ENCODE measurements at regions not wholly inside any gene's neighbourhood (a gene's known extent, or its start where the extent isn't known, plus 50 kb on each side); places are given as distances from the start of the nearest gene placed in this dataset.

DNA sequence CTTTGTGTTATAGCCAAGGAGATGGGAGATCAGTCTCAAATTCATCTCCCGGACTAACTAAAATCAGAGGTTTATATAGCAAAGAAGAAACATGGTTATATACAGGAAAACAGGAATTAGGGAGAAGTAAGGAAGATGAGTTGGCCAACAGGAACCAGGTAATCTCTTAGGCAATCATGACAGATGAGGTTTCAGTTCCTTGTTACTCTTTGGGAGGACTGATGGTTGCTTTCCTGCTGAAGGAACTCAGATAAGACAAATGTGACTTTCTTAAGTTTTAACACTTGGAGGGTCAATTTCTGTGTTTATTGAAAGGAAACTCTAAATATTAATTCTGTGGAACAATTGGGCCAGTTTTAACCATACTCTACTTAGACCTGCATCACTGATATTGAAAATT is 1072.0 kb upstream of the CNTN5 start:
- no peak for TF ChIP-seq SREBF2 (CRISPR knock-in tag; IDR thresholded peaks at IDR 0.05)
- TF ChIP-seq, protein P1, sequence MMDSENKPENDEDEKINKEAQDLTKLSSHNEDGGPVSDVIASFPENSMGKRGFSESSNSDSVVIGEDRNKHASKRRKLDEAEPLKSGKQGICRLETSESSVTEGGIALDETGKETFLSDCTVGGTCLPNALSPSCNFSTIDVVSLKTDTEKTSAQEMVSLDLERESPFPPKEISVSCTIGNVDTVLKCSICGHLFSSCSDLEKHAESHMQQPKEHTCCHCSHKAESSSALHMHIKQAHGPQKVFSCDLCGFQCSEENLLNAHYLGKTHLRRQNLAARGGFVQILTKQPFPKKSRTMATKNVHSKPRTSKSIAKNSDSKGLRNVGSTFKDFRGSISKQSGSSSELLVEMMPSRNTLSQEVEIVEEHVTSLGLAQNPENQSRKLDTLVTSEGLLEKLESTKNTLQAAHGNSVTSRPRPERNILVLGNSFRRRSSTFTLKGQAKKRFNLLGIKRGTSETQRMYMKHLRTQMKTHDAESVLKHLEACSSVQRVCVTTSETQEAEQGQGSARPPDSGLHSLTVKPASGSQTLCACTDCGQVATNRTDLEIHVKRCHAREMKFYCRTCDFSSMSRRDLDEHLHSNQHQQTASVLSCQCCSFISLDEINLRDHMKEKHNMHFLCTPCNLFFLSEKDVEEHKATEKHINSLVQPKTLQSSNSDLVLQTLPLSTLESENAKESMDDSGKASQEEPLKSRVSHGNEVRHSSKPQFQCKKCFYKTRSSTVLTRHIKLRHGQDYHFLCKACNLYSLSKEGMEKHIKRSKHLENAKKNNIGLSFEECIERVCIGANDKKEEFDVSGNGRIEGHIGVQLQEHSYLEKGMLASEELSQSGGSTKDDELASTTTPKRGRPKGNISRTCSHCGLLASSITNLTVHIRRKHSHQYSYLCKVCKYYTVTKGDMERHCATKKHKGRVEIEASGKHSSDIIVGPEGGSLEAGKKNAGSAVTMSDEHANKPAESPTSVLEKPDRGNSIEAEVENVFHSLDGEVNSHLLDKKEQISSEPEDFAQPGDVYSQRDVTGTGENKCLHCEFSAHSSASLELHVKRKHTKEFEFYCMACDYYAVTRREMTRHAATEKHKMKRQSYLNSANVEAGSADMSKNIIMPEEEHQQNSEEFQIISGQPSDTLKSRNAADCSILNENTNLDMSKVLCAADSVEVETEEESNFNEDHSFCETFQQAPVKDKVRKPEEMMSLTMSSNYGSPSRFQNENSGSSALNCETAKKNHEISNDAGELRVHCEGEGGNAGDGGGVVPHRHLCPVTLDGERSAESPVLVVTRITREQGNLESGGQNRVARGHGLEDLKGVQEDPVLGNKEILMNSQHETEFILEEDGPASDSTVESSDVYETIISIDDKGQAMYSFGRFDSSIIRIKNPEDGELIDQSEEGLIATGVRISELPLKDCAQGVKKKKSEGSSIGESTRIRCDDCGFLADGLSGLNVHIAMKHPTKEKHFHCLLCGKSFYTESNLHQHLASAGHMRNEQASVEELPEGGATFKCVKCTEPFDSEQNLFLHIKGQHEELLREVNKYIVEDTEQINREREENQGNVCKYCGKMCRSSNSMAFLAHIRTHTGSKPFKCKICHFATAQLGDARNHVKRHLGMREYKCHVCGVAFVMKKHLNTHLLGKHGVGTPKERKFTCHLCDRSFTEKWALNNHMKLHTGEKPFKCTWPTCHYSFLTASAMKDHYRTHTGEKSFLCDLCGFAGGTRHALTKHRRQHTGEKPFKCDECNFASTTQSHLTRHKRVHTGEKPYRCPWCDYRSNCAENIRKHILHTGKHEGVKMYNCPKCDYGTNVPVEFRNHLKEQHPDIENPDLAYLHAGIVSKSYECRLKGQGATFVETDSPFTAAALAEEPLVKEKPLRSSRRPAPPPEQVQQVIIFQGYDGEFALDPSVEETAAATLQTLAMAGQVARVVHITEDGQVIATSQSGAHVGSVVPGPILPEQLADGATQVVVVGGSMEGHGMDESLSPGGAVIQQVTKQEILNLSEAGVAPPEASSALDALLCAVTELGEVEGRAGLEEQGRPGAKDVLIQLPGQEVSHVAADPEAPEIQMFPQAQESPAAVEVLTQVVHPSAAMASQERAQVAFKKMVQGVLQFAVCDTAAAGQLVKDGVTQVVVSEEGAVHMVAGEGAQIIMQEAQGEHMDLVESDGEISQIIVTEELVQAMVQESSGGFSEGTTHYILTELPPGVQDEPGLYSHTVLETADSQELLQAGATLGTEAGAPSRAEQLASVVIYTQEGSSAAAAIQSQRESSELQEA (IDR thresholded peaks at IDR 0.05; ENCODE audit: low read depth) = no peak
- no peak for TF ChIP-seq MCM7 (IDR thresholded peaks at IDR 0.05)
- no peak for TF ChIP-seq ZFP91 (CRISPR knock-in tag; IDR thresholded peaks at IDR 0.05)
- TF ChIP-seq, protein P2, sequence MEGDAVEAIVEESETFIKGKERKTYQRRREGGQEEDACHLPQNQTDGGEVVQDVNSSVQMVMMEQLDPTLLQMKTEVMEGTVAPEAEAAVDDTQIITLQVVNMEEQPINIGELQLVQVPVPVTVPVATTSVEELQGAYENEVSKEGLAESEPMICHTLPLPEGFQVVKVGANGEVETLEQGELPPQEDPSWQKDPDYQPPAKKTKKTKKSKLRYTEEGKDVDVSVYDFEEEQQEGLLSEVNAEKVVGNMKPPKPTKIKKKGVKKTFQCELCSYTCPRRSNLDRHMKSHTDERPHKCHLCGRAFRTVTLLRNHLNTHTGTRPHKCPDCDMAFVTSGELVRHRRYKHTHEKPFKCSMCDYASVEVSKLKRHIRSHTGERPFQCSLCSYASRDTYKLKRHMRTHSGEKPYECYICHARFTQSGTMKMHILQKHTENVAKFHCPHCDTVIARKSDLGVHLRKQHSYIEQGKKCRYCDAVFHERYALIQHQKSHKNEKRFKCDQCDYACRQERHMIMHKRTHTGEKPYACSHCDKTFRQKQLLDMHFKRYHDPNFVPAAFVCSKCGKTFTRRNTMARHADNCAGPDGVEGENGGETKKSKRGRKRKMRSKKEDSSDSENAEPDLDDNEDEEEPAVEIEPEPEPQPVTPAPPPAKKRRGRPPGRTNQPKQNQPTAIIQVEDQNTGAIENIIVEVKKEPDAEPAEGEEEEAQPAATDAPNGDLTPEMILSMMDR (IDR thresholded peaks at IDR 0.05 in 2 of 3, conservative IDR thresholded peaks at IDR 0.05 in 1 of 3; ENCODE audit: insufficient read depth in 2 of 3, low read depth in 1 of 3, low read length in 3 of 3) = no peak
- TF ChIP-seq, protein P3, sequence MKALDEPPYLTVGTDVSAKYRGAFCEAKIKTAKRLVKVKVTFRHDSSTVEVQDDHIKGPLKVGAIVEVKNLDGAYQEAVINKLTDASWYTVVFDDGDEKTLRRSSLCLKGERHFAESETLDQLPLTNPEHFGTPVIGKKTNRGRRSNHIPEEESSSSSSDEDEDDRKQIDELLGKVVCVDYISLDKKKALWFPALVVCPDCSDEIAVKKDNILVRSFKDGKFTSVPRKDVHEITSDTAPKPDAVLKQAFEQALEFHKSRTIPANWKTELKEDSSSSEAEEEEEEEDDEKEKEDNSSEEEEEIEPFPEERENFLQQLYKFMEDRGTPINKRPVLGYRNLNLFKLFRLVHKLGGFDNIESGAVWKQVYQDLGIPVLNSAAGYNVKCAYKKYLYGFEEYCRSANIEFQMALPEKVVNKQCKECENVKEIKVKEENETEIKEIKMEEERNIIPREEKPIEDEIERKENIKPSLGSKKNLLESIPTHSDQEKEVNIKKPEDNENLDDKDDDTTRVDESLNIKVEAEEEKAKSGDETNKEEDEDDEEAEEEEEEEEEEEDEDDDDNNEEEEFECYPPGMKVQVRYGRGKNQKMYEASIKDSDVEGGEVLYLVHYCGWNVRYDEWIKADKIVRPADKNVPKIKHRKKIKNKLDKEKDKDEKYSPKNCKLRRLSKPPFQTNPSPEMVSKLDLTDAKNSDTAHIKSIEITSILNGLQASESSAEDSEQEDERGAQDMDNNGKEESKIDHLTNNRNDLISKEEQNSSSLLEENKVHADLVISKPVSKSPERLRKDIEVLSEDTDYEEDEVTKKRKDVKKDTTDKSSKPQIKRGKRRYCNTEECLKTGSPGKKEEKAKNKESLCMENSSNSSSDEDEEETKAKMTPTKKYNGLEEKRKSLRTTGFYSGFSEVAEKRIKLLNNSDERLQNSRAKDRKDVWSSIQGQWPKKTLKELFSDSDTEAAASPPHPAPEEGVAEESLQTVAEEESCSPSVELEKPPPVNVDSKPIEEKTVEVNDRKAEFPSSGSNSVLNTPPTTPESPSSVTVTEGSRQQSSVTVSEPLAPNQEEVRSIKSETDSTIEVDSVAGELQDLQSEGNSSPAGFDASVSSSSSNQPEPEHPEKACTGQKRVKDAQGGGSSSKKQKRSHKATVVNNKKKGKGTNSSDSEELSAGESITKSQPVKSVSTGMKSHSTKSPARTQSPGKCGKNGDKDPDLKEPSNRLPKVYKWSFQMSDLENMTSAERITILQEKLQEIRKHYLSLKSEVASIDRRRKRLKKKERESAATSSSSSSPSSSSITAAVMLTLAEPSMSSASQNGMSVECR (CRISPR knock-in tag; IDR thresholded peaks at IDR 0.05) = no peak
- no peak for TF ChIP-seq SFPQ (IDR thresholded peaks at IDR 0.05; ENCODE audit: low read depth, low read length)
- TF ChIP-seq TFAM (CRISPR knock-in tag; conservative IDR thresholded peaks at IDR 0.05) = no peak
- no peak for TF ChIP-seq PHF20 (IDR thresholded peaks at IDR 0.05; ENCODE audit: partially characterized antibody)
- TF ChIP-seq EHMT2 (IDR thresholded peaks at IDR 0.05) = no peak
- TF ChIP-seq, protein P4, sequence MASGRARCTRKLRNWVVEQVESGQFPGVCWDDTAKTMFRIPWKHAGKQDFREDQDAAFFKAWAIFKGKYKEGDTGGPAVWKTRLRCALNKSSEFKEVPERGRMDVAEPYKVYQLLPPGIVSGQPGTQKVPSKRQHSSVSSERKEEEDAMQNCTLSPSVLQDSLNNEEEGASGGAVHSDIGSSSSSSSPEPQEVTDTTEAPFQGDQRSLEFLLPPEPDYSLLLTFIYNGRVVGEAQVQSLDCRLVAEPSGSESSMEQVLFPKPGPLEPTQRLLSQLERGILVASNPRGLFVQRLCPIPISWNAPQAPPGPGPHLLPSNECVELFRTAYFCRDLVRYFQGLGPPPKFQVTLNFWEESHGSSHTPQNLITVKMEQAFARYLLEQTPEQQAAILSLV (tag; IDR thresholded peaks at IDR 0.05) = no peak
- no peak for TF ChIP-seq MAZ (CRISPR knock-in tag; conservative IDR thresholded peaks at IDR 0.05 in 1 of 2, IDR thresholded peaks at IDR 0.05 in 1 of 2)

All from K562 (cell line).